ENCODE measurements at regions not wholly inside any gene's neighbourhood (a gene's known extent, or its start where the extent isn't known, plus 50 kb on each side); places are given as distances from the start of the nearest gene placed in this dataset.
"Not testable (repeated sequence)": the region's sequence is repeated elsewhere in the genome, so short reads cannot be mapped to it uniquely, and the experiment has no call there.

DNA sequence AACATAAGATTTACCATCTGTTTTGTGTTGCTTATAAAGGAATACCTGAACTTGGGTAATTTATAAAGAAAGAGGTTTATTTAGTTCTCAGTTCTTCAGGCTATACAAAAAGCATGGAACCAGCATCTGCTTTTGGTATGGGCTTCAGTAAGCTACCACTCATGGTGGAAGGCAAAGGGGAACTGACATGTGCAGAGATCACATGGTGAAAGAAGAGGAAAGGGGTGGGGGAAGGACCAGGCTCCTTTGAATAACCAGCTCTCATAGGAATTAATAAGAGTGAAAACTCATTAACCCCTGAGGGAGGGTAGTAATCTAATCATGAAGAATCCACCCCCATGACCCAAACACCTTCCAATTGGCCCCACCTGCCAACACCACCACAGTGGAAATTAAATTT, 89.5 kb upstream of the TMEM170B start:
- no peak for TF ChIP-seq POLR2A (IDR thresholded peaks at IDR 0.05)
- TF ChIP-seq, protein P1, sequence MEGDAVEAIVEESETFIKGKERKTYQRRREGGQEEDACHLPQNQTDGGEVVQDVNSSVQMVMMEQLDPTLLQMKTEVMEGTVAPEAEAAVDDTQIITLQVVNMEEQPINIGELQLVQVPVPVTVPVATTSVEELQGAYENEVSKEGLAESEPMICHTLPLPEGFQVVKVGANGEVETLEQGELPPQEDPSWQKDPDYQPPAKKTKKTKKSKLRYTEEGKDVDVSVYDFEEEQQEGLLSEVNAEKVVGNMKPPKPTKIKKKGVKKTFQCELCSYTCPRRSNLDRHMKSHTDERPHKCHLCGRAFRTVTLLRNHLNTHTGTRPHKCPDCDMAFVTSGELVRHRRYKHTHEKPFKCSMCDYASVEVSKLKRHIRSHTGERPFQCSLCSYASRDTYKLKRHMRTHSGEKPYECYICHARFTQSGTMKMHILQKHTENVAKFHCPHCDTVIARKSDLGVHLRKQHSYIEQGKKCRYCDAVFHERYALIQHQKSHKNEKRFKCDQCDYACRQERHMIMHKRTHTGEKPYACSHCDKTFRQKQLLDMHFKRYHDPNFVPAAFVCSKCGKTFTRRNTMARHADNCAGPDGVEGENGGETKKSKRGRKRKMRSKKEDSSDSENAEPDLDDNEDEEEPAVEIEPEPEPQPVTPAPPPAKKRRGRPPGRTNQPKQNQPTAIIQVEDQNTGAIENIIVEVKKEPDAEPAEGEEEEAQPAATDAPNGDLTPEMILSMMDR (IDR thresholded peaks at IDR 0.05): no peak
- Histone ChIP-seq H3K4me1 (no peaks in the 10 kb centered on the region), H3K36me3 (no peaks in the 10 kb centered on the region), H3K27ac (no peak overlapping the region), H3K27me3 (no peaks in the 10 kb centered on the region), H3K4me3 (no peak overlapping the region), H3K9me3 (no peaks in the 10 kb centered on the region)
- intact Hi-C loops (cut with DNase I): no loop called here
- no peak for ATAC-seq
- DNase-seq: no peak

DNA sequence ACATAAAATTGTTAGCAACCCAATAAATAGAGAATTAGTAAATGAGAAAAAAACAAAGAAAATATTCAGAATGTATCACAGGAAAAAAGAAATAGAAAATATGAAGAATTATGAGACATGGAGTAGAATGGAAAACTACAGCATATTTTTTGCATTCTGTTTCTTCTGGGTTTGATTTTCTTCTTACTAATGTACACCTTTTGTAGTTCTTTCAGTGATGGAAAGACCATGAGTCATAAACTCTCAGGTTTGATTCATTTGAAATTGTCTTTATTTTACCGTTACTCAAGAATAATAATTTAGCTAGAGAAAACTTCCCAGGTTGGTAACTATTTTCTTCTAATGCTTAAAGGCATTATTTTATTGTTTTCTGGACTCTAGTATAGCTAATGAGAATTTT, 90.3 kb upstream of the TMEM170B start:
- DNase-seq: no peak
- no peak for ATAC-seq
- Histone ChIP-seq H3K9me3 (no peaks in the 10 kb centered on the region), H3K4me1 (no peaks in the 10 kb centered on the region), H3K27ac (no peak overlapping the region), H3K4me3 (no peak overlapping the region), H3K36me3 (no peaks in the 10 kb centered on the region), H3K27me3 (no peaks in the 10 kb centered on the region)
- WGBS (ENCODE audit: insufficient coverage, low coverage, low lambda C conversion rate, missing lambda C conversion rate): 100% methylated on average over 1 of the region's 1 CpG
- no peak for TF ChIP-seq POLR2A (IDR thresholded peaks at IDR 0.05)
- TF ChIP-seq, protein P1 (IDR thresholded peaks at IDR 0.05): no peak
- intact Hi-C loops (cut with DNase I): no loop called here

DNA sequence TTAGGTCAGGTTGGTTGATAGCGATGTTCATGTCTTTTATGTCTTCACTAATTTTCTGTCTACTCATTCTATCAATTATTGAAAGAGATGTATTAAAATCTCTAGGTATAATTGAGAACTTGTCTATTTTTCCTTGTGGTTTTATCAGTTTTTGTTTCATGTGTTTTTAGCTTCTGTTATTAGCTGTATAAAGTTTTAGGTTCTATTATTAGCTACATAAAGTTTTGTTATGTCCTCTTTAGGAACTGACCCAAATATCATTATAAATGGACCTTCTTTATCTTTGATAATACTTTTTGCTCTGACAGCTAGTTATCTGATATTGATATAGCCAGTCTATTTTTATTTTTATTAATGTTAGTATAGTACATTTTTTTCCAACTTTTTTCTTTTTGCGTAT, 92.4 kb upstream of the TMEM170B start:
- ATAC-seq (no peak), DNase-seq (no peak)
- no peak overlapping the region for H3K4me3 ChIP-seq
- intact Hi-C loops (cut with DNase I): no loop called here
- TF ChIP-seq, protein P1 (IDR thresholded peaks at IDR 0.05): no peak
- TF ChIP-seq POLR2A (IDR thresholded peaks at IDR 0.05): no peak
- no peaks in the 10 kb centered on the region for H3K36me3 ChIP-seq
- no peaks in the 10 kb centered on the region for H3K9me3 ChIP-seq
- no peak overlapping the region for H3K27ac ChIP-seq
- WGBS (ENCODE audit: insufficient coverage, low coverage, low lambda C conversion rate, missing lambda C conversion rate): 96% methylated on average over 2 of the region's 2 CpGs
- no peaks in the 10 kb centered on the region for H3K27me3 ChIP-seq
- H3K4me1 ChIP-seq: no peaks in the 10 kb centered on the region

DNA sequence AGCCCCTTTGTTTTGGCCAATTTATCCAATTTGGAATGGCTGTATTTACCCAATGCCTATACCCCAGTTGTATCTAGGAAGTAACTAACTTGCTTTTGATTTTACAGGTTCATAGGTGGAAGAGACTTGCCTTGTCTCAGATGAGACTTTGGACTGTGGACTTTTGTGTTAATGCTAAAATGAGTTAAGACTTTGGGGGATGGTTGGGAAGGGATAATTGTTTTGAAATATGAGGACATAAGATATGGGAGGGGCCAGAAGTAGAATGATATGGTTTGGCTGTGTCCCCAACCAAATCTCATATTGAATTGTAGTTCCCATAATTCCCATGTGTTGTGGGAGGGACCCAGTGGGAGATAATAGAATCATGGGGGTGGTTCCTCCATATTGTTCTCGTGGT, 94.4 kb upstream of the TMEM170B start:
- H3K4me1 ChIP-seq; H3K9me3 ChIP-seq; H3K4me3 ChIP-seq; intact Hi-C loops (cut with DNase I); H3K27me3 ChIP-seq; H3K27ac ChIP-seq; ATAC-seq; H3K36me3 ChIP-seq; DNase-seq: not testable (repeated sequence)
- 60% methylated on average over 1 of the region's 1 CpG for WGBS (ENCODE audit: insufficient coverage, low coverage, low lambda C conversion rate, missing lambda C conversion rate)

DNA sequence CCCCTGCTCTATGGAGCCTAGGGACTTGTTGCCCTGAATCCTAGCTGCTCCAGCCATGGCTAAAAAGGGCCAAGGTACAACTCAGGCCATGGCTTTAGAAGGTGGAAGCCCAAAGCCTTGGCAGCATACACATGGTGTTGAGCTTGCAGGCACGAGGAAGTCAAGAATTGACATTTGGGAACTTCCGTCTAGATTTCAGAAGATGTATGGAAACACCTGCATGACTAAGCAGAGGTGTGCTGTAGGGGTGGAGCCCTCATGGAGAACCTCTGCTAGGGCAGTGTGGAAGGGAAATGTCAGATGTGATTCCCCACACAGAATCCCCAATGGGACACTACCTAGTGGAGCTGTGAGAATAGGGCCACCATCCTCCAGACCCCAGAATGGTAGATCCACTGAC, 95.1 kb upstream of the TMEM170B start:
- H3K4me1 ChIP-seq: no peaks in the 10 kb centered on the region
- intact Hi-C loops (cut with DNase I): no loop called here
- H3K27me3 ChIP-seq: no peaks in the 10 kb centered on the region
- no peak overlapping the region for H3K4me3 ChIP-seq
- H3K36me3 ChIP-seq: no peaks in the 10 kb centered on the region
- no peak overlapping the region for H3K27ac ChIP-seq
- TF ChIP-seq, protein P1 (IDR thresholded peaks at IDR 0.05): no peak
- no peak for TF ChIP-seq POLR2A (IDR thresholded peaks at IDR 0.05)
- H3K9me3 ChIP-seq: no peaks in the 10 kb centered on the region
- ATAC-seq (no peak), DNase-seq (no peak)
- WGBS (ENCODE audit: insufficient coverage, low coverage, low lambda C conversion rate, missing lambda C conversion rate): 100% methylated on average over 2 of the region's 2 CpGs
